GM19239 (cell line): ENCODE measurements at regions not wholly inside any gene's neighbourhood (a gene's known extent, or its start where the extent isn't known, plus 50 kb on each side); places are given as distances from the start of the nearest gene placed in this dataset.
"Not testable (repeated sequence)": the region's sequence is repeated elsewhere in the genome, so short reads cannot be mapped to it uniquely, and the experiment has no call there.

Experiments
- DNase-seq: peaks from one replicate; pipeline ENCODE4 v3.0.0; 2011; ENCODE audit warnings: low spot score; ENCODE audit not compliant: insufficient read length
- FAIRE-seq: peaks from 2 replicates; lab custom pipeline; 2011; peaks lifted over from hg19 to GRCh38; lab: Jason Lieb, UNC

GRCh38 chr2:242040681-242041080 lies 171.2 kb downstream of the RTP5 start:
- DNase-seq (no peak), FAIRE-seq (no peak)

GRCh38 chr2:242041816-242042215 lies 172.3 kb downstream of the RTP5 start:
- no peak for FAIRE-seq
- DNase-seq, result no peak

- FAIRE-seq (no peak), DNase-seq (no peak)
Observed at GRCh38 chr2:242043538-242044312, 174.2 kb downstream of the RTP5 start.

- no peak for DNase-seq
- FAIRE-seq, result no peak
Observed at GRCh38 chr2:242044313-242044590, 174.7 kb downstream of the RTP5 start.

- DNase-seq, FAIRE-seq: not testable (repeated sequence)
Observed at GRCh38 chr2:242045596-242046144, 176.1 kb downstream of the RTP5 start.

GRCh38 chr2:242046206-242046826 lies 176.8 kb downstream of the RTP5 start:
- FAIRE-seq, result no peak
- no peak for DNase-seq

- DNase-seq (no peak), FAIRE-seq (no peak)
Observed at GRCh38 chr2:242047963-242048362, 178.4 kb downstream of the RTP5 start.

GRCh38 chr2:242048479-242048878 lies 178.9 kb downstream of the RTP5 start:
- peak; percentile 21 for FAIRE-seq
- no peak for DNase-seq

GRCh38 chr2:242049492-242049891 lies 180.0 kb downstream of the RTP5 start:
- not testable (repeated sequence) for DNase-seq, FAIRE-seq

GRCh38 chr2:242051463-242051862 lies 181.9 kb downstream of the RTP5 start:
- DNase-seq, result no peak
- FAIRE-seq, result no peak

- DNase-seq, result no peak
- no peak for FAIRE-seq
Observed at GRCh38 chr2:242052421-242052820, 182.9 kb downstream of the RTP5 start.

GRCh38 chr2:242053921-242054320 lies 184.4 kb downstream of the RTP5 start:
- no peak for FAIRE-seq
- DNase-seq, result no peak

GRCh38 chr2:242054406-242054805 lies 184.9 kb downstream of the RTP5 start:
- no peak for FAIRE-seq
- no peak for DNase-seq

GRCh38 chr2:242054881-242055801 lies 185.6 kb downstream of the RTP5 start:
- DNase-seq (no peak), FAIRE-seq (no peak)

GRCh38 chr2:242056026-242056425 lies 186.5 kb downstream of the RTP5 start:
- no peak for FAIRE-seq
- DNase-seq, result no peak

GRCh38 chr2:242056785-242057184 lies 187.3 kb downstream of the RTP5 start:
- no peak for FAIRE-seq

GRCh38 chr2:242057379-242058040 lies 188.0 kb downstream of the RTP5 start:
- FAIRE-seq (no peak), DNase-seq (no peak)

More at GRCh38 chr2:242056785-242057184, 187.3 kb downstream of the RTP5 start:
- DNase-seq, result no peak

GRCh38 chr2:242058116-242058680 lies 188.7 kb downstream of the RTP5 start:
- FAIRE-seq (no peak), DNase-seq (no peak)

- FAIRE-seq (no peak), DNase-seq (no peak)
Observed at GRCh38 chr2:242059566-242059965, 190.0 kb downstream of the RTP5 start.
